ENCODE measurements at regions not wholly inside any gene's neighbourhood (a gene's known extent, or its start where the extent isn't known, plus 50 kb on each side); places are given as distances from the start of the nearest gene placed in this dataset.
"Not testable (repeated sequence)": the region's sequence is repeated elsewhere in the genome, so short reads cannot be mapped to it uniquely, and the experiment has no call there.

DNA sequence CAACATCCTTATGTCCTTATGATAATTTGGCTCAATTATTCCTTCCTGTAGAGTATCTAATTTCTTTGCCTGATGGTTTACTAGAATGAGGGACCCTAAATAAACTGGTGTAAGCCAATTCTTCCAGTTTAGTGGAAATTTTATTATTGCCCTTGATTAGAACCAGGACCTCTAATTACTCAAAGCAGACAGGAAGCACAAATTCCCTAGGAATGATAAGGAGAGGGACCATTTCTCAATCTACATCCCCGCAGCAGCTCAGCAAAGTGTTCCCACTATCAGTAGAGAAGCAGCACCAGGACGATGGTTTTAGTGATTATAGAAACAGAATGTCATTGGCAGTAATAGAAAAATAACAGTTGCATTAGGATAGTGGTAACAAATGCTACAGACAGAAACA lies 97.1 kb downstream of the PLPPR4 start:
- no peak for DNase-seq

GRCh38 chr1:99363531-99363930 lies 99.2 kb downstream of the PLPPR4 start:
- no peak for DNase-seq

DNA sequence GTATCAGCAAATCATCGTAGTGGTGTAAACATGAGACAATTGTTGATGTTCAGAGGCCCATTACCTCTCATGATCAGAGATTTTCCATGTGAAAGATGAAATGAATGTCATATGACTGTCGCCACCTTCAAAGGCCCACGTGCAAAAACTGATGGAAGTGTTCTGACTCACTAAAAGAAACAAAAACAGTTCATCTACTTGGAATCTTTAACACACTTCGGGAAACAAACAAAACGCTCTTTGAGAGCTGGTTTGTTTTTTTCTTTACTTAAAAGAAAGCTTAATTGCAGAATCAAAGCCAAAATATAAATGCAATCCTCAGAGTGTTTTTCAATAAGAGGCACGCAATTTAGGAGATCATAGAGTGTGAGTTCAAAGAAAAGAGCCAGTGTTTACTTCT lies 100.8 kb downstream of the PLPPR4 start:
- no peak for DNase-seq

GRCh38 chr1:99365545-99365944 lies 101.3 kb downstream of the PLPPR4 start:
- no peak for DNase-seq

- DNase-seq = no peak
Measured at GRCh38 chr1:99369154-99369553, 104.9 kb downstream of the PLPPR4 start.

- DNase-seq = no peak
Measured at GRCh38 chr1:99370476-99370875, 106.2 kb downstream of the PLPPR4 start.

DNA sequence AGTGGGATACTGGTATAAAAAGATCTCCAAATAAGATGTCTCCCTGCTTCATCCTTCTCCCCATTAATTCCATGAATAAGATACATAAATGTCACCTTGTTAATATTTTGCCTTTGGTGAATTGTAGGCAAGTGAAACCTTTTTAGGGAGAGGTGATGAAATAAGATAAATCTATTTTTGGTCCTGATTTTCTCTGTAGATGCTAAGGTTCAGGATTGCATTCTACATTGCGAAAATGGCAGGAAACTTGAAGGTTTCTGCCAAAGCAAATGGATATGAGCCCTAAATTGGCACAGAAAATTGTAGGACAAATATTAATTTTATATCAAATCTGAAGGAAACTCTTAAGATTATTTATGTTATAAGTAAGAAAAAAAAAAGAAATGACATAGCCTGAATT lies 107.1 kb downstream of the PLPPR4 start:
- DNase-seq = no peak

GRCh38 chr1:99374109-99374508 lies 109.8 kb downstream of the PLPPR4 start:
- DNase-seq = no peak

GRCh38 chr1:99374693-99375092 lies 110.4 kb downstream of the PLPPR4 start:
- DNase-seq = not testable (repeated sequence)

GRCh38 chr1:99384021-99384420 lies 119.7 kb downstream of the PLPPR4 start:
- DNase-seq = no peak

DNA sequence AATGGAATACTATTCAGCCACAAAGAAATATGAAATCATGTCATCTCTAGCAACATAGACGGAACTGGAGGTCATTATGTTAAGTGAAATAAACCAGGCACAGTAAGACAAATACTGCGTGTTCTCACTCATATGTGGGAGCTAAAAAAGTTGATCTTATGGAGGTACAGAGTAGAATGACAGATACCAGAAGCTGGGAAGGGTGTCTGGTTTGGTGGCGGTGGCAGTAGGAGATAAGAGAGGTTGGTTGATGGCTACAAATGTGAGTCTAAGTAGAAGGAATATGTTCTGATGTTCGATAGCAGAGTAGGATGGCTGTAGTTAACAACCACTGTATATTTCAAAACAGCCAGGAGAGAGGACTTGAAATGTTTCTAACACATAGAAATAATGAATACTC lies 121.6 kb downstream of the PLPPR4 start:
- DNase-seq = no peak

- no peak for DNase-seq
Measured at GRCh38 chr1:99396389-99396788, 132.1 kb downstream of the PLPPR4 start.

GRCh38 chr1:99397029-99397428 lies 132.7 kb downstream of the PLPPR4 start:
- DNase-seq = no peak

- DNase-seq = no peak
Measured at GRCh38 chr1:99397863-99398262, 133.6 kb downstream of the PLPPR4 start.

- DNase-seq = not testable (repeated sequence)
Measured at GRCh38 chr1:99401556-99401955, 137.3 kb downstream of the PLPPR4 start.

- not testable (repeated sequence) for DNase-seq
Measured at GRCh38 chr1:99404399-99404798, 140.1 kb downstream of the PLPPR4 start.

DNA sequence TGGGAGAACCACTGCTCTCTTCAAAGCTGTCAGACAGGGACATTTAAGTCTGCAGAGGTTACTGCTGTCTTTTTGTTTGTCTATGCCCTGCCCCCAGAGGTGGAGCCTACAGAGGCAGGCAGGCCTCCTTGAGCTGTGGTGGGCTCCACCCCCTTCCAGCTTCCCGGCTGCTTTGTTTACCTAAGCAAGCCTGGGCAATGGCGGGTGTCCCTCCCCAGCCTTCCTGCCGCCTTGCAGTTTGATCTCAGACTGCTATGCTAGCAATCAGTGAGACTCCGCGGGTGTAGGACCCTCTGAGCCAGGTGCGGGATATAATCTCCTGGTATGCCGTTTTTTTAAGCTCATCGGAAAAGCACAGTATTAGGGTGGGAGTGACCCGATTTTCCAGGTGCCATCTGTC lies 141.0 kb downstream of the PLPPR4 start:
- peak; percentile 25 for DNase-seq

DNA sequence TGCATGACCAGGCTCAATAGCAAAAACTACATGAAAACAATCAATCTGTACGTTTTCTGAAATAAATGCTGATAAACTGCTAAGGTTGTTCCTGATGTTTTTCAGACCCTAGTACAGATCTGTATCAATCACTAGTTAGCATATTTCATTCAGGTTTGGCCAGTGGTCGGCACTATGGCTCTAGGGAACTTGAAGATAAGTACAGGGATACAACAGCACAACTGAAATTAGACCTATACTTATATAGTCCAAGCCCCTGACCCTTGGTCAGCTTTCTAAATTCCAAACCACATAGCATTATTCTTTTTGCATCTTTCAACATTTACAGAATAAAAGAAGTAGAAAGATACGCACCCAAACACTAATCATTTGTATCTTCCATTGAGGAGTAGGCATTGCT lies 142.7 kb downstream of the PLPPR4 start:
- DNase-seq = no peak

- no peak for DNase-seq
Measured at GRCh38 chr1:99424087-99424486, 159.8 kb downstream of the PLPPR4 start.

DNA sequence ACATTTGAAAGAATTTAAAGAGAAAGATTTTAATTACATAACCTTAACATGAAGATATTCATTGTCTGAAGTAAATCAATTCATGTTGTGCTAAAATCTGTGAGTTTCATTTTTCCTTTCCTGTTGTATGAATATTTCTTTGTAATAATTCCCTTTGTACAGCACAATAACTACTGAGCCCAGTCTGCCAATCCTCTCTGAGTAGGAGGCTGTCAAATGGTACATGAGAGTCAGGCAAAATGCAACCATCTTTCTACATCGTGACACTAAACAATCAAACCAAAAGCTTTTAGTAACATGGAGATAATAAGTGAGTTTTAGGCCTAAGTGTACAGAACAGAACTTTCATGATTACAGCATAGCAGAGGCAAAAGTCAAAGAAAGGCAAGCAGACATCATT lies 165.5 kb downstream of the PLPPR4 start:
- DNase-seq = no peak

- no peak for DNase-seq
Measured at GRCh38 chr1:99438656-99439230, 174.5 kb downstream of the PLPPR4 start.

GRCh38 chr1:99439433-99440075 lies 175.3 kb downstream of the PLPPR4 start:
- DNase-seq = no peak

DNA sequence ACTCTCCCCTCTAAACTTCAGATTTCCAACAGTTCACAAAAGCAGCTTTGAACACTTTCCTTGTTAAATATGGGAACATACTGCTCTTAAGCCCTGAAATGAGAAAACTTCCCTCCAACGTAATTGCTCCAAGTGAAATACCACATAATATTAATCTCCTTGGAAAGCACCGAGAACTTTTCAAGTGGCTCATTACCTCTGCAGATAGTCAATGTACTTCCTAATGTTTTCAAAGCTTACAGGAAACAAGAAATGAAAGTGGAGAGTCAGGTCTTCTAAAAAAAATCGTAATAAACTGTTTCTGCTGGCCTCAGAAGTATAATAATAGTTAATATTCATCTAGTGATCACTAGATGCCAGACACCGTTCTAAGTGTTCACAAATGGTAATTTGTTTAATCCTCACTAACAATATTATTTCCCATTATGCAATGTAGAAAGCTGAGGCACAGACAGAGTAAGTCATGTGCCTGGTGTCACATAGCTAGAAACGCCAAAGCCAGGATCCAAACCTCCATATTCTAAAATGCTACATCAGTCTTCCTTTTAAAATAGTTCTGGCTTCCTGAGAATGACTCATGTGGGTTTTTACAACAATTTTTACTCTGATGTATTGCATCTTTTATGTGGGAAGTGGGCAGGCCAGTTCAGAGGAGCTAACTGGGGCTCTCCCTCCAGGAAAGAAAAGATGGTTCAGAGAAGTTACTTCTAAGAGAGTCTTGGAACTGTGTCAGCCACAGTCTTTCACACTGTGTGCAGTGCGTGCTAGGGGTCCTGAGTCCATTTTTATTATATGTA lies 177.2 kb downstream of the PLPPR4 start:
- DNase-seq = no peak

DNA sequence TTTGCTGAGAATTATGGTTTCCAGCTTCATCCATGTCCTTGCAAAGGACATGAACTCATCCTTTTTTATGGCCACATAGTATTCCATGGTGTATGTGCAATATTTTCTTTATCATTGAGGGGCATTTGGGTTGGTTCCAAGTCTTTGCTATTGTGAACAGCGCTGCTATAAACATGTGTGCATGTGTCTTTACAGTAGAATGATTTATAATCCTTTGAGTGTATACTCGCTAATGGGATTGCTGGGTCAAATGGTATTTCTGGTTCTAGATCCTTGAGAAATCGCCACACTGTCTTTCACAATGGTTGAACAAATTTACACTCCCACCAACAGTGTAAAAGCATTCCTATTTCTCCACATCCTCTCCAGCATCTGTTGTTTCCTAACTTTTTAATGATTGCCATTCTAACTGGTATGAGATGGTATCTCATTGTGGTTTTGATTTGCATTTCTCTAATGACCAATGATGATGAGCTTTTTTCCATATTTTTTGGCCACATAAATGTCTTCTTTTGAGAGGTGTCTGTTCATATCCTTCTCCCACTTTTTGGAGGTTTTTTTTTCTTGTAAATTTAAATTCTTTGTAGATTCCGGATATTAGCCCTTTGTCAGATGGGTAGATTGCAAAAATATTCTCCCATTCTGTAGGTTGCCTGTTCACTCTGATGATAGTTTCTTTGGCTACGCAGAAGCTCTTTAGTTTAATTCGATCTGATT lies 180.1 kb downstream of the PLPPR4 start:
- DNase-seq = not testable (repeated sequence)
